Muscle of arm (tissue), 1 donor: ENCODE measurements at regions not wholly inside any gene's neighbourhood (a gene's known extent, or its start where the extent isn't known, plus 50 kb on each side); places are given as distances from the start of the nearest gene placed in this dataset.
"Not testable (repeated sequence)": the region's sequence is repeated elsewhere in the genome, so short reads cannot be mapped to it uniquely, and the experiment has no call there.

Source experiments
- DNase-seq: peaks from one replicate; pipeline ENCODE4 v3.0.0-alpha.2; 2013

DNA sequence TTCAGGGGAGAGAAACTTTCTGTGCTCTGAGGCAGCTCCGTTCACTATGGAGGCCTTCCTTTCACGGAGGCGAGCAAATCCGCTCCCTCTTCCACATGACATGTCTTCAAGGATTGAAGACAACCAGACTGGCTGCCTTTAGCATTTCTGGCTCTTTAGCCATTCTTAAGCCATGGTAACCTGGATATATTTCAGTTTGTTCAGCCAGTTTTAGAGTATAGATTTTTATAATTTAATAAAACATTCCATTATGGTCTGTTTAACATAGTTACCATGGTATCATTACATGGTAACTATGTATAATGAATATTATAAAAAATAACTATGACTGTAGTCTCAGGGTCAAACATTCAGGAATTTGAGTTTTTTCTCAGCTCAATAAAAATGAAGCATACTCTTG is 54.2 kb upstream of the NFIA start:
- DNase-seq, result no peak

DNA sequence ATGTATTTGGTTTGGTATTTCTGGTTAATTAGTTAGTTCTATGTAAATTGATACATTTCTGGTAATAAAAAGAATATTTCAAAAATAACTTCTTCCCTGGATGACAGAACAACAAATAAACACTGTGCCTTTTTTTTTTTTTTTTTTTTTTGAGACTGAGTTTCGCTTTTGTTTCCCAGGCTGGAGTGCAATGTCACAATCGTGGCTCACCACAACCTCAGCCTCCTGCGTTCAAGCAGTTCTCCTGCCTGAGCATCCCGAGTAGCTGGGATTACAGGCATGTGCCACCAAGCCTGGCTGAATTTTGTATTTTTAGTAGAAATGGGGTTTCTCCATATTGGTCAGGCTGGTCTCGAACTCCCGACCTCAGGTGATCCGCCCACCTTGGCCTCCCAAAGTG is 64.3 kb upstream of the NFIA start:
- DNase-seq, result not testable (repeated sequence)

DNA sequence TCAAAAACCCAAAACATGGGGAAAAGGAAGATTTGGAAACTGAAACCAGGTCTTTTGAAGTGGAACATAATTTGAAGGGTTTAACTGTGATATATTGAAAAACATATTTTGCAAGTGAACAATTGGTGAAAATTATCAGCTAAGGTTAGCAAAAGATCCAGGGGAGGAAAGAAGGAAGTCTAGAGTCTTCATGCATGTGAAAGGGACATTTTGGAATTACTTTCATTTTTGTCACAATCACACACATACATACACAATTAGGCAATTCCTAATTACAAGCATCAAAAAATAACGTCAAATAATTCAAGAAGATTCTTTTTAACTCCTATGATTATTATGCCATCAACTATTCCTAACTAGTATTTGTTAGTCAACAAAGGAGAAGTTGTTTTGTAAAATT is 64.7 kb upstream of the NFIA start:
- no peak for DNase-seq

GRCh38 chr1:61013946-61014667 is 68.3 kb upstream of the NFIA start:
- no peak for DNase-seq

GRCh38 chr1:61013189-61013945 is 69.0 kb upstream of the NFIA start:
- DNase-seq, result no peak

GRCh38 chr1:61012341-61012761 is 70.0 kb upstream of the NFIA start:
- DNase-seq, result no peak

GRCh38 chr1:61011561-61012263 is 70.6 kb upstream of the NFIA start:
- DNase-seq, result no peak

DNA sequence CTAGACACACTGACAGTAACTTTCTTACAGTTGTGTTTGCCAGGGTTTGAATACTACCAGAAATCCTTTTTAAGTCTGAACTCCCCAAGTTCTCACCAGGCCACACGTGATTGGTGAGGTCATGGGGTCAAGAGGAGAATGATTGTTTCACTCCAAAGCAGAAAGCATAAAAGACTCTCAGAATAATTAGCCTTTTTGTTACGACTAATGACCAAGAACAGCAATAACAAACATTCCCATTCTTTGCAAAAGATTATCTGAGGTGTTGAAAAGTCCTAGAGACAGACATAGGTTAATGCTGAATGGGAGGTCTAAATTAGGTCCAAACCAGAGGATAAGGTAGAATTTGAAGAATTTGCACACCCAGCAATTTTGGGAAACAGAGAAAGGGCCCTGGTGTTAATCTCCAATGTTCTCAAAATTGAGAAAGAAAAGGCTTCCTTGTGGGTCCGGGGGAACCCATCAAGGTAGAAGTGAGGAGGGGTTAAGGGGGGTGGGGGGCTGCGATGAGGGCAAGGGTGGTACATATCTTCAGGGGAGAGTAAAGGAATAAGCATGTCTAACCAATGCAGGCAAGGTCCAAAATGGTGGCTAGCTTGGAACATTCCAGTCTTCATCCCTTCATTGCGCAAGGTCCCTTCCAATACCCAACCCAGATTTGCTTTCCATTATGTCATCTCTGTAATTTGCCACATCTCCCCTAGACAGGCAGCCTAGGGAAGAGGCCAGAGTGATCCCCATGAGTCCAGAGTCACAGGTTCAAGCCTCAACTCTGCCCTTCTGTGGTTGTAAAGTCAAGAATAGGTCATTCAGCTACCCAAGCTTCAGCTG is 74.6 kb upstream of the NFIA start:
- no peak for DNase-seq

- DNase-seq, result no peak
Measured at GRCh38 chr1:61005614-61006580, 76.5 kb upstream of the NFIA start.

GRCh38 chr1:61004262-61005003 is 77.9 kb upstream of the NFIA start:
- no peak for DNase-seq

GRCh38 chr1:61000327-61000726 is 82.0 kb upstream of the NFIA start:
- no peak for DNase-seq

GRCh38 chr1:60998786-60999185 is 83.6 kb upstream of the NFIA start:
- DNase-seq, result no peak

- no peak for DNase-seq
Measured at GRCh38 chr1:60994828-60995492, 87.4 kb upstream of the NFIA start.

GRCh38 chr1:60994369-60994768 is 88.0 kb upstream of the NFIA start:
- DNase-seq, result no peak

DNA sequence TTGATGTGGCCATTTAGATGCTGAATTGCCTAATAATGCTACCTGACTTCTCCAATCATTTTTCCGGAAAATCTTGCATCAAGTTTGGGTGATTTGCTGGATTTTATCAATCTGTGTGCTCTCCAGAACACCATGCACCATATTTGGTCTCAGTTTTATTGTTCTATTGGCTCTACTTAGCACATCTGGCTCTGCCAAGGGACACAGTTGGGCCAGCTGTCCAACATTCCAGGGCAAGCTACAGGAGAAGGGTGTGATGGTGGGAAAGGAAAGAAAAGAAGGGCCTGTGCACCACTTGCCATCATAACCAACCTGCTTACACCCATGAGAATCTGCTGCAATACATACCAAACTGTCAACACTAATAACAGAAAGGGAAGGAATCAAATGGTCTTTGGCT is 90.2 kb upstream of the NFIA start:
- DNase-seq, result no peak

DNA sequence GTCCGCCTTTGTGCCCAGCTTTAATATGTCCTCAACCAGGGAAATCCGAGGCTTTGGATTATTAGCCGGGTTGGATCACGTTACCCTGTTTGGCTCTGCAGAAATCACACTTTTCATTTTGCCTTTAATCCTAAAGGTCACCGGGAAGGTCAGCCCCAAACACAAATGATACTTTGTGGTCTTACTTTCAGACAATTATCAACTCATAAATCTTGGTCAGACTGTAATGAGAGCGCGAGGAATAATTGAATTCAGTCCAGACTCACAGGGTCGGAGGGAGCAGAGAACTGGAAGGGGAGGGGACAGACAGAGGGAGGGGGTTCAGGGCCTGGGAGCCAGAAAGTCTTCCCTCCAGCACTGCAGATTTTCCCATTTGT is 91.7 kb upstream of the NFIA start:
- no peak for DNase-seq

- peak; percentile 78 for DNase-seq
Measured at GRCh38 chr1:60989749-60990713, 92.3 kb upstream of the NFIA start.

DNA sequence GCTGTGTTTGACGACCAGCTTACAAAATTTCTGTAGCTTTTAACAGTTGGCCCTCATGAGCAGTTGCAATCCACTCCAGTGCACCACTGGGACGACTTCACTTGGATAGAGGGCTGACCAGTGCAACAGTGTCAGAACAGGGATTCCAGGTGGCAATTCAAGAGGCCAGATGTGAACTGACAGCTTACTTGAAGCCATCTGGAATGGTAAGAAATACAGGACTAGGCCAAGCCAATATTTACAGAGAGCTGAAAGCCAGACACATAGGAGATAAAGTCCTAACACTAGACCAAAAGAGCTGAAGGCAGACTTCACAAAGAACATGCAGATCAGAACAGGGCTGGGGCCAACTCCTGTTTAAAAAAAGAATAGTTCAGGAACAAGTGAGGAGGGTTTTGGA is 93.5 kb upstream of the NFIA start:
- DNase-seq, result no peak
